AG04450 (cell line): ENCODE measurements at regions not wholly inside any gene's neighbourhood (a gene's known extent, or its start where the extent isn't known, plus 50 kb on each side); places are given as distances from the start of the nearest gene placed in this dataset.
"Not testable (repeated sequence)": the region's sequence is repeated elsewhere in the genome, so short reads cannot be mapped to it uniquely, and the experiment has no call there.

Source experiments
- CTCF ChIA-PET: fragments of 300-600, 350-600 bp; formaldehyde crosslinking; extraction: SDS; loops from one replicate; lab custom pipeline; 2022; ENCODE audit warnings: antibody characterized with exemption, inconsistent platforms; lab: Charles Lee
- POLR2A ChIA-PET: fragments of 350-600 bp; formaldehyde crosslinking; extraction: SDS; loops from one replicate; lab custom pipeline; 2021; ENCODE audit warnings: antibody characterized with exemption, inconsistent platforms; lab: Yijun Ruan, JAX
- DNase-seq: peaks from one replicate; pipeline ENCODE4 v3.0.0-alpha.2; 2011; ENCODE audit warnings: low read depth, low spot score
- H3K27ac ChIP-seq: one replicate; pipeline ENCODE4 v1.5.1; 2012; ENCODE audit warnings: low read depth, low read length, control low read depth
- H3K27me3 ChIP-seq: one replicate; pipeline ENCODE4 v1.6.0; 2012; ENCODE audit warnings: low read length; ENCODE audit not compliant: control insufficient read depth, insufficient read depth
- H3K4me3 ChIP-seq: 2 replicates; pipeline ENCODE4 v1.5.1; 2011; ENCODE audit warnings: mild to moderate bottlenecking, low read depth, low read length, control low read depth
- H3K9me3 ChIP-seq: 2 replicates; pipeline ENCODE4 v1.5.1; 2012; ENCODE audit warnings: low read length; ENCODE audit not compliant: control insufficient read depth, insufficient read depth
- CTCF ChIP-seq: IDR thresholded peaks from 2 replicates; pipeline ENCODE4 v1.5.1; 2011; ENCODE audit warnings: low read depth, low read length, control low read depth, inconsistent platforms

GRCh38 chr12:105534068-105534467, 203.6 kb downstream of the C12orf75 start:
- ChIA-PET POLR2A (no interaction called here), CTCF (interaction anchor here (0.6 kb wide), 1 partner anchor 615 kb away, joined by 4 read pairs; no protein-coding TSS in a partner anchor)
- Histone ChIP-seq H3K27ac (no peak overlapping the region), H3K27me3 (no peaks in the 10 kb centered on the region), H3K9me3 (peaks cover 17% of the 10 kb centered on the region; the same call in 1 of the 2 replicates), H3K4me3 (no peak overlapping the region)
- no peak for DNase-seq
- TF ChIP-seq CTCF, result no peak

GRCh38 chr12:105535033-105535432, 204.5 kb downstream of the C12orf75 start:
- H3K9me3 ChIP-seq, result peaks cover 17% of the 10 kb centered on the region; the same call in 1 of the 2 replicates
- DNase-seq, POLR2A ChIA-PET, CTCF ChIA-PET, H3K27me3 ChIP-seq, H3K4me3 ChIP-seq, H3K27ac ChIP-seq: not testable (repeated sequence)

- Histone ChIP-seq H3K27me3 (no peaks in the 10 kb centered on the region), H3K27ac (peak overlapping the region; percentile 91), H3K9me3 (peaks cover 17% of the 10 kb centered on the region; the same call in 1 of the 2 replicates), H3K4me3 (no peak overlapping the region)
- CTCF ChIA-PET, result interaction anchor here (1.2 kb wide), 1 partner anchor 33 kb away, joined by 4 read pairs; no protein-coding TSS in a partner anchor
- POLR2A ChIA-PET, result interaction anchor here (0.6 to 1.0 kb wide), 2 partner anchors 23 to 59 kb away, joined by 3 to 4 read pairs; no protein-coding TSS in a partner anchor
- no peak for TF ChIP-seq CTCF
- DNase-seq, result peak; percentile 85
Measured at GRCh38 chr12:105538880-105539279, 208.4 kb downstream of the C12orf75 start.

- TF ChIP-seq CTCF, result no peak
- peaks cover 14% of the 10 kb centered on the region; the same call in 1 of the 2 replicates for H3K9me3 ChIP-seq
- peak overlapping the region; percentile 91 for H3K27ac ChIP-seq
- no peak for DNase-seq
- no peaks in the 10 kb centered on the region for H3K27me3 ChIP-seq
- CTCF ChIA-PET, result interaction anchor here (1.2 kb wide), 1 partner anchor 34 kb away, joined by 4 read pairs; no protein-coding TSS in a partner anchor
- POLR2A ChIA-PET, result no interaction called here
- no peak overlapping the region for H3K4me3 ChIP-seq
Measured at GRCh38 chr12:105539735-105540134, 209.2 kb downstream of the C12orf75 start.

GRCh38 chr12:105547786-105548185, 217.3 kb downstream of the C12orf75 start:
- POLR2A ChIA-PET, result no interaction called here
- CTCF ChIA-PET, result no interaction called here

More at GRCh38 chr12:105547786-105548185, 217.3 kb downstream of the C12orf75 start:
- Histone ChIP-seq H3K9me3 (peaks cover 3% of the 10 kb centered on the region; the same call in 1 of the 2 replicates), H3K27me3 (no peaks in the 10 kb centered on the region), H3K4me3 (no peak overlapping the region), H3K27ac (no peak overlapping the region)
- DNase-seq, result no peak
- TF ChIP-seq CTCF, result no peak
